IPS-18a (cell line): ENCODE measurements at regions not wholly inside any gene's neighbourhood (a gene's known extent, or its start where the extent isn't known, plus 50 kb on each side); places are given as distances from the start of the nearest gene placed in this dataset.
"Not testable (repeated sequence)": the region's sequence is repeated elsewhere in the genome, so short reads cannot be mapped to it uniquely, and the experiment has no call there.

Experiments
- H3K27ac ChIP-seq: one replicate; pipeline ENCODE4 v1.5.1; 2013; ENCODE audit warnings: low read length
- H3K27me3 ChIP-seq: one replicate; pipeline ENCODE4 v1.6.1; 2013; ENCODE audit warnings: mild to moderate bottlenecking, low read length; ENCODE audit not compliant: control insufficient read depth, insufficient read depth
- H3K36me3 ChIP-seq: one replicate; pipeline ENCODE4 v1.6.1; 2013; ENCODE audit warnings: low read depth, low read length; ENCODE audit not compliant: control insufficient read depth
- H3K4me1 ChIP-seq: one replicate; pipeline ENCODE4 v1.6.1; 2013; ENCODE audit warnings: low read depth, low read length; ENCODE audit not compliant: control insufficient read depth
- H3K4me3 ChIP-seq: one replicate; pipeline ENCODE4 v1.5.1; 2013; ENCODE audit warnings: low read length
- H3K9ac ChIP-seq: one replicate; pipeline ENCODE4 v1.6.1; 2013; ENCODE audit warnings: mild to moderate bottlenecking, low read length, moderate library complexity
- H3K9me3 ChIP-seq: one replicate; pipeline ENCODE4 v1.6.1; 2013; ENCODE audit warnings: low read depth, low read length; ENCODE audit not compliant: control insufficient read depth

GRCh38 chr3:145259166-145259880 lies 901.7 kb downstream of the PLOD2 start:
- Histone ChIP-seq H3K9me3 (no peaks in the 10 kb centered on the region), H3K9ac (no peak overlapping the region), H3K36me3 (no peaks in the 10 kb centered on the region), H3K27me3 (no peaks in the 10 kb centered on the region), H3K4me3 (no peak overlapping the region), H3K4me1 (peaks cover 10% of the 10 kb centered on the region), H3K27ac (no peak overlapping the region)

GRCh38 chr3:145263458-145263857 lies 897.5 kb downstream of the PLOD2 start:
- not testable (repeated sequence) for H3K36me3 ChIP-seq, H3K27ac ChIP-seq, H3K4me3 ChIP-seq, H3K9ac ChIP-seq, H3K27me3 ChIP-seq, H3K9me3 ChIP-seq, H3K4me1 ChIP-seq

- Histone ChIP-seq H3K27me3 (no peaks in the 10 kb centered on the region), H3K27ac (no peak overlapping the region), H3K4me1 (no peaks in the 10 kb centered on the region), H3K4me3 (no peak overlapping the region), H3K9me3 (no peaks in the 10 kb centered on the region), H3K36me3 (no peaks in the 10 kb centered on the region), H3K9ac (no peak overlapping the region)
Measured at GRCh38 chr3:145266368-145266767, 894.6 kb downstream of the PLOD2 start.

GRCh38 chr3:145269106-145269505 lies 891.9 kb downstream of the PLOD2 start:
- H3K36me3 ChIP-seq, result no peaks in the 10 kb centered on the region
- no peak overlapping the region for H3K27ac ChIP-seq
- no peaks in the 10 kb centered on the region for H3K4me1 ChIP-seq
- H3K9me3 ChIP-seq, result no peaks in the 10 kb centered on the region
- H3K4me3 ChIP-seq, result no peak overlapping the region
- no peaks in the 10 kb centered on the region for H3K27me3 ChIP-seq
- H3K9ac ChIP-seq, result no peak overlapping the region

- Histone ChIP-seq H3K9ac (no peak overlapping the region), H3K36me3 (no peaks in the 10 kb centered on the region), H3K9me3 (no peaks in the 10 kb centered on the region), H3K27me3 (no peaks in the 10 kb centered on the region), H3K27ac (no peak overlapping the region), H3K4me3 (no peak overlapping the region), H3K4me1 (no peaks in the 10 kb centered on the region)
Measured at GRCh38 chr3:145272684-145273083, 888.3 kb downstream of the PLOD2 start.

GRCh38 chr3:145282505-145282904 lies 878.5 kb downstream of the PLOD2 start:
- Histone ChIP-seq H3K9me3 (no peaks in the 10 kb centered on the region), H3K4me1 (no peaks in the 10 kb centered on the region), H3K27ac (no peak overlapping the region), H3K4me3 (no peak overlapping the region), H3K27me3 (no peaks in the 10 kb centered on the region), H3K36me3 (no peaks in the 10 kb centered on the region), H3K9ac (no peak overlapping the region)

GRCh38 chr3:145286937-145287336 lies 874.0 kb downstream of the PLOD2 start:
- Histone ChIP-seq H3K27ac (no peak overlapping the region), H3K9ac (no peak overlapping the region), H3K4me1 (no peaks in the 10 kb centered on the region), H3K27me3 (no peaks in the 10 kb centered on the region), H3K4me3 (no peak overlapping the region), H3K9me3 (no peaks in the 10 kb centered on the region), H3K36me3 (no peaks in the 10 kb centered on the region)

GRCh38 chr3:145290010-145290409 lies 871.0 kb downstream of the PLOD2 start:
- no peaks in the 10 kb centered on the region for H3K9me3 ChIP-seq
- no peak overlapping the region for H3K4me3 ChIP-seq
- no peak overlapping the region for H3K27ac ChIP-seq

GRCh38 chr3:145294572-145294971 lies 866.4 kb downstream of the PLOD2 start:
- Histone ChIP-seq H3K4me1 (no peaks in the 10 kb centered on the region), H3K9me3 (no peaks in the 10 kb centered on the region), H3K4me3 (no peak overlapping the region), H3K27me3 (no peaks in the 10 kb centered on the region), H3K27ac (no peak overlapping the region), H3K9ac (no peak overlapping the region), H3K36me3 (no peaks in the 10 kb centered on the region)

More at GRCh38 chr3:145290010-145290409, 871.0 kb downstream of the PLOD2 start:
- H3K4me1 ChIP-seq, result no peaks in the 10 kb centered on the region
- no peak overlapping the region for H3K9ac ChIP-seq
- H3K27me3 ChIP-seq, result no peaks in the 10 kb centered on the region
- H3K36me3 ChIP-seq, result no peaks in the 10 kb centered on the region

- no peaks in the 10 kb centered on the region for H3K36me3 ChIP-seq
- H3K4me3 ChIP-seq, result no peak overlapping the region
- no peak overlapping the region for H3K27ac ChIP-seq
- no peaks in the 10 kb centered on the region for H3K9me3 ChIP-seq
- H3K27me3 ChIP-seq, result no peaks in the 10 kb centered on the region
- no peaks in the 10 kb centered on the region for H3K4me1 ChIP-seq
- H3K9ac ChIP-seq, result no peak overlapping the region
Measured at GRCh38 chr3:145307272-145307671, 853.7 kb downstream of the PLOD2 start.

- Histone ChIP-seq H3K36me3 (no peaks in the 10 kb centered on the region), H3K27me3 (no peaks in the 10 kb centered on the region), H3K4me1 (peaks cover 10% of the 10 kb centered on the region), H3K9me3 (no peaks in the 10 kb centered on the region), H3K9ac (no peak overlapping the region), H3K4me3 (no peak overlapping the region), H3K27ac (no peak overlapping the region)
Measured at GRCh38 chr3:145313751-145314150, 847.2 kb downstream of the PLOD2 start.

GRCh38 chr3:145316253-145316652 lies 844.7 kb downstream of the PLOD2 start:
- not testable (repeated sequence) for H3K4me1 ChIP-seq, H3K4me3 ChIP-seq, H3K9ac ChIP-seq

More at GRCh38 chr3:145316253-145316652, 844.7 kb downstream of the PLOD2 start:
- not testable (repeated sequence) for H3K9me3 ChIP-seq, H3K27ac ChIP-seq, H3K36me3 ChIP-seq, H3K27me3 ChIP-seq
